ENCODE measurements at regions not wholly inside any gene's neighbourhood (a gene's known extent, or its start where the extent isn't known, plus 50 kb on each side); places are given as distances from the start of the nearest gene placed in this dataset.

DNA sequence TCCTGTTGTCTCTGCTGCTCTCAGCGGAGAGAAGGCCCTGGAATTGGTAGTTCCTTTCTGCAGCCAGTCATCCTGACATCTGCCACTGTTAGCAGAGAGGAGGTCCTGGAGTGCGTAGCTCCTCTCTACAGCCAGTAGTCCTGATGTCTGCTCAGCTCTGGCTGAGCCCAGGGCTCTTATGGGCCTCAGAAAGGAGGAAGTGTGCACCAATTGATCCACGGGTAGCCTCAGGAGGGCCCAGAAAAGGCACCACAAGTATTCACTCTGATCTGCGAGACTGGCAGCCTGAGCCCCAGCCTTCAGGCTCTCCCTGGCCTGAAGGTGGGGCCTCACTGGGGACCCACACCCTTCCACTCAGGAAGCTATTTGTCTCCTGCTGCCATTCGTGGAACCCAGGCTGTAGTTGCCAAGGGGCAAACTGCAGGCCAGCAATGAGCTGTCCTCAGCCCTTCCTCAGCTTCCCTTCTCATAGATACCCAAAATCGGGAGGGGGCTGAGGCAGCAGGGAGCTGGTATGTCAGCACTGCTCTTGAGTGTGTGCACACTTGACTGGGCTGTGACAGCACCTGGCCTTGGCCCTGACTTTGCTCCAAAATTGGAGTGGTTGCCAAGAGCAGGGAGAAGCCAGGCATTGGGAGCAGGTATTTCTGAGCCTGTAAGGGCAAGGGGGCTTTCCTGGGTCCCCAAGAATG lies 1049.5 kb upstream of the ACO1 start:
- no peak for TF ChIP-seq CTCF (IDR thresholded peaks at IDR 0.05; ENCODE audit: insufficient read depth, low read length)
- no peak overlapping the region for H3K4me3 ChIP-seq (ENCODE audit: low read depth, low read length)
- no peak for DNase-seq (ENCODE audit: low read depth)

DNA sequence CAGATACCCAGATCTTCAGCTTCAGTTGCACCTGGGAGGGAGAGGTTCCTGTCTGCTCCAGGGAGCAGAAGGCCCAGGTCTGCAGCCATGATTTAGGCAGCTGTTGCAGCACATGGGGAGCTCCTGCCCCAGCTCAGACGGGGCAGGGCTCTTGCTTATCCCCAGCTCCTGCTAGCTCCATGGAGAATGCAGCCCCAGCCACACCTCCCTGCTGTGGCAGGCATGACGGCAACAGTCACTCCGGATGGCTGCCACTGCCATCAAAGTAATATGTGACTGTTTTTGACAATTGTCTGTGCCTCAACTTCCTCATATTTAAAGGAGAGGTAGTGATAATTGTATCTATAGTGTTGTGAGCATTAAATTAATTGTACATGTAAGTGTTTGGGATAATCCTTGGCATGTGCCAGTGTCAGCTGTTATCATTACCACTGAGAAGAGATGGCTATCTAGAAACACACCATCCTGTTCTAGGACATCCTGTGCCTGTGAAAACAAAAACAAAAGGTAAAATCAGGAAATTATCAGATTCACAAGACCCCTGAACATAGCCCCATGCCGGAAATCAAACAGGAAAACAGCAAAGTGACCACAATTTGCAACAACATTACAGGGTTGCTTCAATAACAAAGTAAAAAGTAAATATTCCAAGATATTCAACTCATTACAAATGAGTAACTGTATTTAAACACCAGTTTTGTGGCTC lies 1048.8 kb upstream of the ACO1 start:
- DNase-seq (ENCODE audit: low read depth), result no peak
- TF ChIP-seq CTCF (IDR thresholded peaks at IDR 0.05; ENCODE audit: insufficient read depth, low read length), result no peak
- no peak overlapping the region for H3K4me3 ChIP-seq (ENCODE audit: low read depth, low read length)

DNA sequence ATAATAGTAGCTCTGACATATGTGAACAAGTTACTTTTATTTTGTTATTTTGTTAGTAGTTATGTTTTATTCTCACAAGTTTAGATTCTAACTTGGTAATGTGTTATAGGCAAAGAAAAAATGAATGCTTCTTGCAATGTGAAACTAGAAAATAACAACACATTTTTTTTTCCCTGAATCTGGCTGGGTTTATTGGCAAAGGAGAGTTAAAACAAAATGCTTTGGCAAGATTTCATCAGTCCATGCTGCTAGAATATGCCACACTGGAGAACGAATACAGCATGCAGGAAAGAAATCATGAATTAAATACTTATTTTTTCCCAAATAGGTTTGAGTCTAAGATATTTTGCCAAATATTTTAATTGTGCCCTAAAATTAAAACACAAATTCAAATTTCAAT lies 1048.1 kb upstream of the ACO1 start:
- H3K4me3 ChIP-seq (ENCODE audit: low read depth, low read length), result no peak overlapping the region
- DNase-seq (ENCODE audit: low read depth), result no peak
- no peak for TF ChIP-seq CTCF (IDR thresholded peaks at IDR 0.05; ENCODE audit: insufficient read depth, low read length)

GRCh38 chr9:31336841-31337240 lies 1047.6 kb upstream of the ACO1 start:
- DNase-seq (ENCODE audit: low read depth), result no peak
- no peak for TF ChIP-seq CTCF (IDR thresholded peaks at IDR 0.05; ENCODE audit: insufficient read depth, low read length)
- no peak overlapping the region for H3K4me3 ChIP-seq (ENCODE audit: low read depth, low read length)

DNA sequence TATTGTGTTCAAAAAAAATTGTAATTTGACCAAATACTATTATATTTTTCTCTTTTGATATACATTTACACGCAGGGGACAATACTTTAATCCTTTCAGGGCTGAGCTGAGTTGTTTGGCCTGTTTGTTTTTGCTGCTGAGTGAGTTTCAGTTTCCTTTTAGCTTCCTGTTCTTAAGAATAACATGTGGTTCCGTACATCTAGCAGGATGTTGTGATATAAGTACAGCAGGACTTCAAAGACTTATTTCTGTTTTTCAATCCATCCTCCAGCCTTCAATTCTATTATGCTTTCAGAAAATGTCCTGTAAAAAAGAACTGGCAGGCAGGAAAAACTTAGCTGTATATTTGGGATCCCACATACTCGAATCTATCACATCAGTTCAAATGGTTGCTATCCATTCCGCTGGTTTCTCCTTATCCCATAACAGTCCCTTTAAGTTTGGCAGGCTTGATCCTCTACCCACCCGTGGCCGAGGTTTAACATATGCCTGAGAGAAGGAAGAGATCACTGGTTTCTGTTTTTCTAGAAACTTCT lies 1037.3 kb upstream of the ACO1 start:
- peak; percentile 29 for DNase-seq (ENCODE audit: low read depth)
- H3K4me3 ChIP-seq (ENCODE audit: low read depth, low read length), result no peak overlapping the region
- TF ChIP-seq CTCF (IDR thresholded peaks at IDR 0.05; ENCODE audit: insufficient read depth, low read length), result no peak

- H3K4me3 ChIP-seq (ENCODE audit: low read depth, low read length), result no peak overlapping the region
- no peak for DNase-seq (ENCODE audit: low read depth)
- TF ChIP-seq CTCF (IDR thresholded peaks at IDR 0.05; ENCODE audit: insufficient read depth, low read length), result no peak
Observed at GRCh38 chr9:31355159-31355882, 1029.1 kb upstream of the ACO1 start.
